ENCODE measurements at regions not wholly inside any gene's neighbourhood (a gene's known extent, or its start where the extent isn't known, plus 50 kb on each side); places are given as distances from the start of the nearest gene placed in this dataset.

- DNase-seq: no peak
Observed at GRCh38 chr2:13543550-13543949, 826.8 kb downstream of the TRIB2 start.

- DNase-seq: no peak
Observed at GRCh38 chr2:13545320-13545719, 828.6 kb downstream of the TRIB2 start.

- no peak for DNase-seq
Observed at GRCh38 chr2:13546131-13546530, 829.4 kb downstream of the TRIB2 start.

- no peak for DNase-seq
Observed at GRCh38 chr2:13550285-13551231, 833.8 kb downstream of the TRIB2 start.

- DNase-seq: no peak
Observed at GRCh38 chr2:13558368-13558767, 841.6 kb downstream of the TRIB2 start.

- no peak for DNase-seq
Observed at GRCh38 chr2:13560322-13560721, 843.6 kb downstream of the TRIB2 start.

GRCh38 chr2:13572466-13572865, 855.7 kb downstream of the TRIB2 start:
- no peak for DNase-seq

GRCh38 chr2:13574831-13575230, 858.1 kb downstream of the TRIB2 start:
- no peak for DNase-seq

GRCh38 chr2:13576406-13577036, 859.8 kb downstream of the TRIB2 start:
- no peak for DNase-seq

- DNase-seq: no peak
Observed at GRCh38 chr2:13578547-13578946, 861.8 kb downstream of the TRIB2 start.

- DNase-seq: no peak
Observed at GRCh38 chr2:13581471-13581870, 864.7 kb downstream of the TRIB2 start.

GRCh38 chr2:13583609-13584008, 866.9 kb downstream of the TRIB2 start:
- DNase-seq: no peak

GRCh38 chr2:13584020-13584419, 867.3 kb downstream of the TRIB2 start:
- no peak for DNase-seq

- no peak for DNase-seq
Observed at GRCh38 chr2:13585732-13586131, 869.0 kb downstream of the TRIB2 start.

- DNase-seq: no peak
Observed at GRCh38 chr2:13596233-13596632, 879.5 kb downstream of the TRIB2 start.

- DNase-seq: no peak
Observed at GRCh38 chr2:13597176-13597575, 880.4 kb downstream of the TRIB2 start.

- DNase-seq: no peak
Observed at GRCh38 chr2:13601506-13601905, 884.8 kb downstream of the TRIB2 start.

GRCh38 chr2:13604951-13605661, 888.4 kb downstream of the TRIB2 start:
- DNase-seq: no peak

- no peak for DNase-seq
Observed at GRCh38 chr2:13607139-13607538, 890.4 kb downstream of the TRIB2 start.

- no peak for DNase-seq
Observed at GRCh38 chr2:13611939-13612338, 895.2 kb downstream of the TRIB2 start.

- no peak for DNase-seq
Observed at GRCh38 chr2:13616059-13616458, 899.3 kb downstream of the TRIB2 start.

GRCh38 chr2:13616616-13617015, 899.9 kb downstream of the TRIB2 start:
- no peak for DNase-seq

- DNase-seq: no peak
Observed at GRCh38 chr2:13628122-13628521, 911.4 kb downstream of the TRIB2 start.

- no peak for DNase-seq
Observed at GRCh38 chr2:13638181-13638580, 921.4 kb downstream of the TRIB2 start.

Measured in stimulated activated CD4-positive, alpha-beta T cell treated with anti-CD3 and anti-CD28 coated beads, Interleukin-2, amount 100 ng/mL, for 48 hours (primary cell).